Adrenal gland (tissue), 5 donors: ENCODE measurements at regions not wholly inside any gene's neighbourhood (a gene's known extent, or its start where the extent isn't known, plus 50 kb on each side); places are given as distances from the start of the nearest gene placed in this dataset.

Experiments used
- CTCF ChIP-seq, 6 experiments: fragments of 450-650 bp in 4 of 6; fragments of 200-600 bp in 2 of 6; sonication (generic) in 1 of 6; IDR thresholded peaks; 1 replicate in 5 of 6; 2 replicates in 1 of 6; pipeline versions ENCODE4 v1.5.1 to v1.8.0; 2016 to 2021; ENCODE audit warnings: antibody characterized with exemption in 6 of 6, mild to moderate bottlenecking in 2 of 6, moderate library complexity in 1 of 6
- POLR2A ChIP-seq, 2 donors: fragments of 450-650 bp; IDR thresholded peaks; one replicate each; pipeline ENCODE4 v1.6.1; 2017; ENCODE audit warnings: antibody characterized with exemption in 2 of 2, mild to moderate bottlenecking in 2 of 2, moderate library complexity in 1 of 2
- donor health status: DM: no; HTN: no; CAD: no.

- no peak for TF ChIP-seq CTCF (IDR thresholded peaks at IDR 0.05)
- TF ChIP-seq POLR2A (IDR thresholded peaks at IDR 0.05), result no peak
These were observed 165.3 kb downstream of the ZNF608 start for GRCh38 chr5:124580925-124581737.
